ENCODE measurements at regions not wholly inside any gene's neighbourhood (a gene's known extent, or its start where the extent isn't known, plus 50 kb on each side); places are given as distances from the start of the nearest gene placed in this dataset.
"Not testable (repeated sequence)": the region's sequence is repeated elsewhere in the genome, so short reads cannot be mapped to it uniquely, and the experiment has no call there.

DNA sequence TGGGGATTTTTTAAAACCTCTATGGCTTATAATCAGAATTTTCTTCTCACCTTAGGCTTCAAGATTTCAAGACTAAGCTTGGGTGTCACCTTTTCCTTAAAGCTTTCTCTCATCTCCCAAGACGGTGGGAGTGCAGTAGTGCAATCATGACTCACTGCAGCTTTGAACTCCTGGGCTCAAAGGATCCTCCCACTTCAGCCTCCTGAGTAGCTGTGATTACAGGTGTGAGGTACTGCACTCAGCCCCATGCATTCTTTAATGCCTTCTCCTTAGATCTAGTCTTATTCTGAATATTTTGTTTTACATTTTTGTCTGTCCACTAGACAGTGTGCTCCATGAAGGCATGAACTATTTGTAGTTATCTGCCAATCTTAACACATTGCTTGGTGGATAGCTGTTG, 55.7 kb upstream of the FAT3 start:
- intact Hi-C loops (cut with micrococcal nuclease), result no loop called here

DNA sequence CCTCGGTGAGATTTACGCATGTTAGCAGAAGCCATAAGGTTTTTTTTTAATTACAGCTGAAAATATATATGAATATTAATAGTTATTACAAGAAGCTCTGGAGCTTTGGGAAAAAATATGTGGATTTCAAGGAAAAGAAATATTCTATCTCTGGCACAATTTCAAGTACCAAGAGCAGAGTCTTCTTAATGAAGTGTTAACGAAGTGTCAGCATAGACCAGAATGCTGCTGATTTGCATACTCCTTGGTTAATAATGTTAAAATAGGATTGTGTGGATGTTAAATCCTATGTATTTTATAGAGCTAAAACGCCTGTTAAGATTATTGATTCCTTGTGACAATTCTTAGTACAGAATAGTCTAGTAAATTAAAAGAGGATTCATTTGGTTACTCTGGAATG, 57.0 kb upstream of the FAT3 start:
- intact Hi-C loops (cut with micrococcal nuclease), result no loop called here

DNA sequence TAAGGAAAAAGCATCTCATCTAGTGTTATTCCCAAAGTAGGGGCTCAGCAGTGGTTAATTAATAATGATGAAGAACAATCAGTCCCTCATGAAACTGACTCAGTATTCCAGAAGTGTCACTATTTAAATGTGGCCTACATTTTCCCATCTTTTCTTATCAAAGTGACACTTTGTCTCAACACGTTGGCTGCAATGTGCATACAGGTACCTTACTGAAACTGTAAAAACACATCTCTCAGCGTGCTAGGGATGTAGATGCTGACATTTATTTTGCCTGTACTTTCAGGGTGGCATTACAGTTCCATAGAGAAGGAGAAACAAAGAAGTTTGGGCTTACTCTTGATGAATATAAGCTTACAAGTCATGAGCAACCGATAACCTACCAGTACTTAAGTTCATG, 58.3 kb upstream of the FAT3 start:
- intact Hi-C loops (cut with micrococcal nuclease), result no loop called here

DNA sequence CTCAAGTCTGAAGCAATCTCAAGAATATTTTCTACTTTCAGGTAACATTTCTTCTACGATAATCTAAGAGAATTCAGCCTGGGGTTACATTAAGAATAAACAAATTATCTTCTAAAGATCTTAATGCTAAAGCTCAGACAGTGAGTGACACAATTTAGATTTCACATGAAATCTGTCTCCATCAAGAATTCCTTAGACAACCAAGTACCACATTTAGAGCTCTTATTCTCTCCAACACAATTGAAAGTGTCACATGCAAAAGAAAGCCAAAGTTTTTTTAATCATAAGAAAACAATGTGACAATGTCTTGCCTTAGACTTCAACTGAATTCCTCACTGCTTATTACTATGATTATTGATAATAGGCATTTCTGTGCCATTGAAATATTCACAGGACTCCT, 60.7 kb upstream of the FAT3 start:
- intact Hi-C loops (cut with micrococcal nuclease), result no loop called here

DNA sequence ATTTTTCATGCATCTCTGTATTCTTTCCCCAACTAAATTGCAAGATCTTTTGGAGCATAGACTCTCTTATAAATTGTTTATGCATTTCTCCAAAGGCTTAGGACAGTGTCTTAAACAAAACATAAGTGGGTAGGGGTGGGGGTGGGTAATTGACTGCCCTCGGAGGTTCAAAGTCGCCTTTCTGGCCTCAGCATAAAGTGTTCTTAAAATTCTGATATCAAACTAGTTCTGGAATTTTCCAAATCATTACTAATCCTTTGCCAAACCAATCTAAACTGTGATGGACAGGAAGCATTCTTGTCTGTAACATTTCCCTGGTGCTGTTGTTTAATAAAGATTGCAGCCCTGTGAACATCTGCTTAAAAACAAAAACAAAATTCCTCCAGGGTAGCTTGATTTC, 61.8 kb upstream of the FAT3 start:
- intact Hi-C loops (cut with micrococcal nuclease), result no loop called here

DNA sequence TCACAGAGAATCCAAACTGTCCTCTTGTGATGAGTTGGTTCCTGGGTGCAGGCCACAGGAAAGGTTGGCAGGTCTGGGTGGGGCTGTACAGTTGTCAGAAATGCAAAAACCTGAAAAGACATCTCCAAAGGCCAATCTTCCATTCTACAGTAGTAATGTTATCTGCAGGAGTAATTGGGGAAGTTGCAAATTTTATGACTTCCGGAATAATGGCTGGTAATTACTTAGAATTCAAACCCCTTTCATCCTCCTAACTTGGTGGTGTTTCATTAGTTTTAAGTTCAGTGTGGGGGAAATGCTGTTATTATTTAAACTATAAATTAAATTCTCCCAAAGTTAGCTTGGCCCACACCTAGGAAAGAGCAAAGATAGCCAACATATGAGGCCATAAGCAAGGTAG, 64.7 kb upstream of the FAT3 start:
- intact Hi-C loops (cut with micrococcal nuclease), result no loop called here

DNA sequence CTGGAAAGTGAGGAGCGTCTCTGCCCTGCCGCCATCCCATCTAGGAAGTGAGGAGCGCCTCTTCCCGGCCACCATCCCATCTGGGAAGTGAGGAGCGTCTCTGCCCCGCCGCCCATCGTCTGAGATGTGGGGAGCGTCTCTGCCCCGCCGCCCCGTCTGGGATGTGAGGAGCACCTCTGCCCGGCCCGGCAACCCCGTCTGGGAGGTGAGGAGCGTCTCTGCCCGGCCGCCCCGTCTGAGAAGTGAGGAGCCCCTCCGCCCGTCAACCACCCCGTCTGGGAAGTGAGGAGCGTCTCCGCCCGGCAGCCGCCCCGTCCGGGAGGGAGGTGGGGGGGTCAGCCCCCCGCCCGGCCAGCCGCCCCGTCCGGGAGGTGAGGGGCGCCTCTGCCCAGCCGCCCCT, 67.2 kb upstream of the FAT3 start:
- intact Hi-C loops (cut with micrococcal nuclease), result not testable (repeated sequence)

DNA sequence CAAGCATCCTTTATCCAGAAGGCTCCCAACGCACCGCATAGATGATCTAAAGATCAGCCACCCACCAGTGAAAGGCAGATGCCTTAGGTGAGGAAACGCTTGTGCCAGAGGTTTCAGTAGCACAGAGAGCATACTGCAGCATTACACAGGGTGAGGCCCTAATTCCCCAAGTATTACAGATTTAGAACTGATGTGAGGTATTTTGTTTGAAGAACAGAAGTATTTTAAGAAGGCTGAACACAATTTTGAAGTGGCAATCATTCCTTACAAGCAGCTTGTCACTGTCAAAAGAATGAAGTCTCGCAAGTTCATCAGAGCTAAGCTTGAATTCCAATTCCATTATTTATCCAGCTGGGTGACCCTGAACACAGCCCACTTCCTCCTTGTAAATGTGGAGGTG, 70.0 kb upstream of the FAT3 start:
- intact Hi-C loops (cut with micrococcal nuclease), result no loop called here

DNA sequence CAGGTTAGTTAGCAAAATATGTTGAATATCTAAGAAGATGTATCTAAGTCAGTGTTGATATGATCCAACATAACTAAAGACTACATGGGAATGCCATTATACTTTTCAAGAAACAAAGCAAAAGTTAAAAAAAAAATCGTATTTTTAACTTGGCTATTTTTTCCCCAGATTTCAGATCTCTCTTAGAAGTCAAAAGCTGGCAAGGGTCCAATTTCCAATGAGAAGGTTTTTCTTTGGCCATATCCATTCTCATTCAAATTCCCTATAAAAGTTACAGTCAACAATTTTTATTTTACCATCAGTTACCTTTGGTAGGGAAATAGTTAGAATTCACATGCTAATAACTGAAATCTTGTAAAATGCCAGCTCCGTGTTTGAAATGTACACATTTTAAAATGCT, 70.5 kb upstream of the FAT3 start:
- intact Hi-C loops (cut with micrococcal nuclease), result no loop called here

DNA sequence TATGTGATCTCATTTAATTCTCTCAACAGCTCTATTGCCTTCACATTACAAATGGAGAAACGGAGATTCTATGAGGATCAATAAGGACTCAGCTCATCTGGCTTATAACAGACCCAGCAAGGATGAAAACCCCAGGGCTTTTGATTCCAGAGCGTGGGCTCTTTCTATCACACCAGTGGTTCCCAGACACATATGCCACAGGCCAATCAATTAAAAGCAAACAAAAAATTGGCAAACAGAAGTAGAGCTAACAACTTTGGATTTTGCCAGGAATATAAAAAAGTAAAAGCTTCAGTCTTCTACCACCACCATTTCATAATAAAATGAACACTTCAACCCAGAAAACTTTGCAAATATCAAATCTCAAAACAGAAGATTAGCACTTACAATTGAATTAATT, 71.1 kb upstream of the FAT3 start:
- intact Hi-C loops (cut with micrococcal nuclease), result no loop called here

DNA sequence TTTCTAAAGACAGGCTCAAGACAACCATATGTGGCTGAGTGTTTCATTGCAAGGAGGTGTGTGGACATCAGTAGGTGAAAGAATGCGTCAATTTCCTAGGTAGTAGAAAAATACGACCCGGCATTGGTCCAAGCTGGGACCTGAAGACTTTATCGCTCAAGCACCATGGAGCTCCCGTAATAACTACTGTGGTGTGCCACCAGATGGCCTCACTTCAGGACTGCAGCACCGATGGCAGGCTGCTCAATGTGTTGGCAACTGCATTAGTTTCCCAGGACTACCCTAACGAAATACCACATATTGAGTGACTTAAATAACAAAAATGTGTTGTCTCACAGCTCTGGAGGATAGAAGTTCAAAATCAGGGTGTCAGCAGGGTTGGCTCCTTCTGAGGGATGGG, 72.4 kb upstream of the FAT3 start:
- intact Hi-C loops (cut with micrococcal nuclease), result no loop called here

DNA sequence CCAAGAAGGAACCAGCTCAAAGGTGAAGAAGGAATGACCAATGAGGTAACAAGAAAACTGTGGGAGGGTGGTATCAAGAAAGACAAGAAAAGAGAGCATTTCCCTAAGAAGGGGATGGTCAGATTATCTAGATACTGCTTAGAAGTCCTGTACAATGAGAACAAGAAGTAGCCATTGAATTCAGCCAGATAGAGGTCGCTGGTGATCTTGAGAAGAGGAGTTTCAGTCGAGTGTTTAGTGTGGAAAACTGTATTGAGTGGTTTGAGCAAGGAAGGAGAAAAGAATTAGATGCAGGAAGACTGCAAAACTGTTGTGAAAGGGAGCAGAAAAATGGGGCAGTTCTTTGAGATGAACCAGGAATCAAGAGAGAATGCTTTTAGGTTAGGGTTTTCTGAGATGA, 74.6 kb upstream of the FAT3 start:
- intact Hi-C loops (cut with micrococcal nuclease), result no loop called here

DNA sequence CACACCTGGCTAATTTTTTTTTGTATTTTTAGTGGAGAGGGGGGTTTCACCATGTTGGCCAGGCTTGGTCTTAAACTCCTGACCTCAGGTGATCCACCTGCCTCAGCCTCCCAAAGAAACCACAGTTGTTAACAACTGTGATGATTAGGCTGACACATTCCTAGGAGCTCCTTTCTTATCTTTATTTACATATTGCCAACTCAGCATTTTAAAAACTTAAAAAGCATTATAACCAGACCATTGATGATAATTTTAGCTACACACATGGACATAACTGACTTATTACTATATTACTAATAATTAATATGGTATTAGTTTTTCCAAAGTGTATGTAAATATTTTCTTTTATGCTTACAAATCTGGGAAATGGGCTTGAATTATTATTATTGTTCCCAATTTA, 82.9 kb upstream of the FAT3 start:
- intact Hi-C loops (cut with micrococcal nuclease), result no loop called here

DNA sequence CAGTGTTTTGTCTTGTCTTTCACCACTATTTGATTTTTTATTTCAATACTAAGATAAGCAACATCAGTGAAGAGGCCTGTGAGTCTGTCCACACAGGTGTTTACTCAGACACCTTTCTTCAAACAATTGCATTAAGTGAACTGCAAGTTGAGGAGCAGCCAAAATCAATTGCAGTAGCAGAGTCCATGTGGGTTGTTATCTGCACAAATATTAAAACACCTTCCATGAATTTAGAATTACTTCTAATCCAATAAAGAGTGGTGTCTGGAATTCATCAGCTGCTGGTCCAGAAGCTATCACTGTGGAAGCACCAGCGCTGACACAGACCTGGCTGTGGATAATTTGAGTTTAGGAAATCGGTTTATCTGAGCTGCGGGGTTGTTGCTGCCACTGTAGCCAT, 83.5 kb upstream of the FAT3 start:
- intact Hi-C loops (cut with micrococcal nuclease), result no loop called here

DNA sequence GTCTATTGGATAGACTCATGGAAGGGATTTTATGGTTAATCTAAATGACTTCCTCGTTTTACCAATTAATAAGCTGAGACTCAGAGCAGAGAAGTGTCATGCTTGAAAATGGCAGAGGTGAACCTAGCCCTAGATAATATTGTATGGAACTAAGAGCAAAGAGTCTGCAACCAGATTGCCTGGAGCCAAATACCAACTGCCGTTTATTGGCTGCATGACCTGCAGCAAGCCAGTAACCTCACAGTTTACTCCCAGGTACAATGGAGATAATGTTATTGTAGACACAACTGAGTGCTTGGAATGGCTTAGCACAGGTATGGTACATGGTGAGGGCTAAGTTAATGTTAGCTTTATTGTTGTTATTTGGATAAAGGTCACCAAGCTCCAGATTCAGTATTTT, 84.6 kb upstream of the FAT3 start:
- intact Hi-C loops (cut with micrococcal nuclease), result no loop called here

DNA sequence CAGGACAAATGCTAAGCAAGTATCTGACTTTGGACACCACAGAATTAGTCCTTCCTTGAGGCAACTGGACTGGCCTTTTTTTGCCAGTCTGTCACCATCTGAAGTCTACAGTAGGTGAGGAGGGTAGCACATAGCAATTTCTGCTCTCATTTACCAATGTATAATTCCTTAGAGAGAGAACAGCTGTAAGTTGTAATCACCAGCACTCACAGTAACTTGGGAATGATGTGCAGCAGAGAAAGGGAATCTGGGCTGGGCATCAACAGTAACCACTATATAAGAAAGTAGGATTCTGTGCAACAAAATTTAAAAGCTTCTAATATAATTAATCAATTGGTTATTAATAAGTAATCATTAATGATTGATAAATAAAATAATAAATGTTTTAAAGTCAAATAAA, 86.3 kb upstream of the FAT3 start:
- intact Hi-C loops (cut with micrococcal nuclease), result no loop called here

DNA sequence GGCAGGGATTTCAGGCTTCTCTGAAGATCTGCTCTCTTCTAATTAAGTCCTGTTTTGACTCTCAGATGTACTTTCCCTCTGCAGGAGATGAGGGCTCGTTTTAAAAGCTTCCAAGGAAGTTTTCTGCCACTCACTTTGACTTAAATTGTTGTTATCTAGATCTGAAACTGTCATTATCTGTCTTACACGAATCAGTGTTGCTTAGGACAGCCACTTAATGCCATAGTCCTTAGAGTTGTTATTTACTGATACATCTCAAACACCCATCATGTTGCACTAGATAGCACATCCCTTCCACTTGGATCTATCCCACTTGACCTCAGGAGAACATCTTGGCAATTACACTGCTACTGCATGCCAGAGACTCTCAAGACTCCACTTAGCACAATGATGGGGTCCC, 86.9 kb upstream of the FAT3 start:
- intact Hi-C loops (cut with micrococcal nuclease), result no loop called here

DNA sequence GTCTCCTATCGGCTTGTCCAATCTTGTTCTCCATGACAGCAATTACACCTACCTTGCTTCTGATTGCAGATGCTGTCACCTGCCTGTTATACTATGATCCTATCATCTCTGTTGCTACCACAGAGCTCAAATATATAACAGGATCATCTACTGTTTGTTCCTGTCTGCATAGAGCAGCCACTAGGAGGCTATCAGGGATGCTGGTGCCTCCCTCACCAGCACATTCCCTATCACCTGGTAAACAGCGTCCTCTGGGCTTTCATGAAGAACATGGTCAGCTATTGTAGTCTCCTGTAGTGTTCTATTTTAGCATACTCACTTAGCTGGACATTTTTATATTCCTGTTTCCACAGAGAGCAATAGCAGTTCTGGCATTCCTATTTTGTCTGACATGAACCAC, 87.8 kb upstream of the FAT3 start:
- intact Hi-C loops (cut with micrococcal nuclease), result no loop called here

DNA sequence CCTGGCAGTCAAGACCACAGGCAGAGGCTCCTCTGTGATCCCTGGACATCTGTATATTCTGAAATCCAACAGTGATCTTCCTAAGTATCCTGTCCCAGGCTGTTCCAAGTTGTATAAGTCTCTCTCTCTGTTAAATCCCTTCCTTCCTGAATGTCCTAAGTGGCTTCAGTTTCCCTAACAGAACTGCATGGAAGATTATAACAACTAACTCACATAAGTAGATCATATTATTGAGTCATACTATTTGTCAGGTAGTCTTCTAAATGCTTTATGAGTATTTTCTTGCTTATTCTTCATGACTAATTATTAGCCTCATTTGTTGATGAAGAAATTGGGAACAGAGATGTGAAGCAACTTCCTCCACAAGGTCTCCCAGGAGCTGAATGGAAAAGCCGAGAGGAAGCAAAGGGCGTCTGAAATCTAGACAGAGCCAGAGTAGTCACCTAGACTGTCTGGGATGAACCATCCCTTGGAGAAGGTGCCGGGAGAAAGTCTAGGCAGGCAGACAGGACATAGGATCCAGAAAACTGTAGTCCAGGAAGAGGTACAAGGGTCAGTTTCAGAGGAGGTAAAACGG, 93.2 kb upstream of the FAT3 start:
- intact Hi-C loops (cut with micrococcal nuclease), result no loop called here

DNA sequence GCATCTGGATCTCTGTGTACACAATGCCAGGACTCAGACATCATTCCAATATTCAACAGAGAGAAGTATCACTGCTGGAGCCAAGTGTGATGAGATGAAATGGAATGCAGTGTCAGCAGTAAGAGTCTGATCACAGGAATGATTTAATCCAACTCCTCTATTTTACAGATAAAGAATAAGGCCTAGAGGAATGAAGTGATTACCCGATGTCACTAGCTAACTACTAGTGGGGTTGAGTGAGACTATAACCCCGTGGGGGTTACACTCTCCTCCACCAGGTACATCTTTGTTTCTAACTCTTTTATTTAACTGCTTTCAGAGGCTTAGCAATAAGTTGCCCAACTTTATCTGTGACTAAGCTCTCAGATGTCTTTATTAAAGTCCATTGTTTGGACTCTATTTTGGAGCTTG, 94.2 kb upstream of the FAT3 start:
- intact Hi-C loops (cut with micrococcal nuclease), result no loop called here

DNA sequence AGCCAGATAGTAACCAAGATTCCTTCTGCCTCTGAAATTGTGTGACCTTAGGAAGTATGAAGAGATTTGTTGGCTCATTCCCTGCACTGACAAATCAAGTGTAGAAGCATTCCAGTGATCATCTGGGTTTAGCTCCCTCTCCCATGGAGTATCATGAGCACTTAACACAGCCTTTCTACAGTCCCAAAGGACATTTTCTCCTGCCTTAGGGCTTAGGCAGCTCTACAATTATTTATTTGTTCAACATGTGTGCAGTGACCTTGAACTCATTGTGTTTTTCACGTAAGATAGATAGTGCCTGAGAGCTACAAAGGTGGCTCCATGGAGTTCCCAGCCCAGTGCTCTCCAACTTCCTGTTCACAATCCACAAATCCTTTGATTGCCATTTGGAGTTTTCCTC, 94.8 kb upstream of the FAT3 start:
- intact Hi-C loops (cut with micrococcal nuclease), result no loop called here

DNA sequence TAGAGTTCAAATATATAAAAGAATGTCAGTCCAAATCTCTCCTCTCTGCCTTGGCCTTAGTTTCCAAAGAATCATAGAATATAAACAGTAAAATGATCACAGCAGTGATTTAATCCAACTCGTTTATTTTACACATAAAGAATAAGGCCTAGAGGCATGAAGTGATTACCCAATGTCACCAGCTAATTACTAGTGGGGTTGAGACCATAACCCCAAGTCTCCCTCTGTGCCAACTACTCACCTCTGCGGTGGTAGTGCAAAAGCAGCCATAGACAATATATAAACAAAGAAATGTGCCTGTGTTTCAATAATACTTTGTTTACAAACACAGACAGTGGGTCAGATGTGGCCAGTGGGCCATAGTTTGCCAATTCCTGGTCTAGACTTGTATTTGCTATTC, 96.6 kb upstream of the FAT3 start:
- intact Hi-C loops (cut with micrococcal nuclease), result no loop called here

DNA sequence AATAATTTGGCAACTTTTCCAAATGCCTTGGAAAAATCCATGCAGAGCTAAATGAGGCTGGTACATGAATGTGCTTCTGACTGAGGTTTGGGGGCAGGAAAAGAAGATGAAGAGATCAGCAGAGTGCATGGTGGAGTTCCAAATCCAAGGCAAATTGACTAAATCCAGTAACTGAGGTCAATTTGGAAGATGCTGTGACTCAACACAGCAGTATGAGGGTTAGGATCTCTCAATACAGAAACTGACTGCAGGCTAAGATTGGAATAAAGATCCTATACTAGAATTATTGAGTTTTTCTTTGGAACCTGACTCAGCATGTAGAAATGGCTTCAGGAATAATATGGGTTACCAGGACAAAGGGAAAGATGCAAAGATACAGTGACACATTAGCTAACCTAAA, 99.3 kb upstream of the FAT3 start:
- intact Hi-C loops (cut with micrococcal nuclease), result no loop called here

DNA sequence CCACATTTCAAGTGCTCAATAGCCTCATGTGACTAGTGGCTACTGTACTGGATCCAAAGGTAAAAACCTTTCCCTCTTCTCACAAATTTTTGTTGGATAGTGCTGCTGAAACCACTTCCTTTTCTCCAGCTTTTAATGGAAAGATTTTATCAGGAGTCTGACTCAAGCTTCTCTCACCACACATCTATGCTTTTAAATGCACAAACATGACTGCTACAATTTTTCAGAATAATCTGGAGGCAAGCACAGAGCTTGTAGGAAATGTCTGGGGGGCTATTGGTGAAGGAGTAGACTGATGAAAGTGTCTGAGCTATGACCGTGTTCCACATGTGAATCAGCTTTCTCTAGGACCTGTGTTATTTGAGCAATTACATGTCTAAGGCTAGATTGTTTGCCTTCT, 101.1 kb upstream of the FAT3 start:
- intact Hi-C loops (cut with micrococcal nuclease), result no loop called here
